ENCODE measurements at regions not wholly inside any gene's neighbourhood (a gene's known extent, or its start where the extent isn't known, plus 50 kb on each side); places are given as distances from the start of the nearest gene placed in this dataset.
"Not testable (repeated sequence)": the region's sequence is repeated elsewhere in the genome, so short reads cannot be mapped to it uniquely, and the experiment has no call there.

DNA sequence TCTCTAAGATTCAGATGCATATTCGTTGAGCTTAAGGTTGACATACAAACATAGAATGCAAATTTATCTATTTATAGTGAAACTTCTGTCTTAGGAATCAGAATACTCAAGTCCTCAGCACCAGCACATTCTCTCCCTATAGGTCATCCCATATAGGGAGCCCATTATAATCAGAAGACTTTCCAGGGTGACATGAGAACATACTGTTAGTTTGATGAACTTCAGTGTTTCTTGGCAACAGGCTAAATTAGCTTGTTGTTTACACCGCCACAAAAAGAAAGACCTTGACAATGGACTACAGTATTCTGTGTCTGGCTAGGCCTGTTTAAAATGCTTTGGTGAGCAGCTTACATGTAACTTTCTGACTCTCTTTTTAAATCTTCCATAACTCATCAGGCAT, 104.2 kb downstream of the TAF11L14 start:
- no peak overlapping the region for H3K4me3 ChIP-seq (ENCODE audit: low read depth, low read length)
- H3K9me3 ChIP-seq: no peaks in the 10 kb centered on the region
- H3K36me3 ChIP-seq: no peaks in the 10 kb centered on the region
- H3K4me1 ChIP-seq: no peaks in the 10 kb centered on the region
- DNase-seq: no peak
- H3K27me3 ChIP-seq: no peaks in the 10 kb centered on the region
- TF ChIP-seq, protein P1, sequence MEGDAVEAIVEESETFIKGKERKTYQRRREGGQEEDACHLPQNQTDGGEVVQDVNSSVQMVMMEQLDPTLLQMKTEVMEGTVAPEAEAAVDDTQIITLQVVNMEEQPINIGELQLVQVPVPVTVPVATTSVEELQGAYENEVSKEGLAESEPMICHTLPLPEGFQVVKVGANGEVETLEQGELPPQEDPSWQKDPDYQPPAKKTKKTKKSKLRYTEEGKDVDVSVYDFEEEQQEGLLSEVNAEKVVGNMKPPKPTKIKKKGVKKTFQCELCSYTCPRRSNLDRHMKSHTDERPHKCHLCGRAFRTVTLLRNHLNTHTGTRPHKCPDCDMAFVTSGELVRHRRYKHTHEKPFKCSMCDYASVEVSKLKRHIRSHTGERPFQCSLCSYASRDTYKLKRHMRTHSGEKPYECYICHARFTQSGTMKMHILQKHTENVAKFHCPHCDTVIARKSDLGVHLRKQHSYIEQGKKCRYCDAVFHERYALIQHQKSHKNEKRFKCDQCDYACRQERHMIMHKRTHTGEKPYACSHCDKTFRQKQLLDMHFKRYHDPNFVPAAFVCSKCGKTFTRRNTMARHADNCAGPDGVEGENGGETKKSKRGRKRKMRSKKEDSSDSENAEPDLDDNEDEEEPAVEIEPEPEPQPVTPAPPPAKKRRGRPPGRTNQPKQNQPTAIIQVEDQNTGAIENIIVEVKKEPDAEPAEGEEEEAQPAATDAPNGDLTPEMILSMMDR (IDR thresholded peaks at IDR 0.05; ENCODE audit: low read depth, low read length): no peak

DNA sequence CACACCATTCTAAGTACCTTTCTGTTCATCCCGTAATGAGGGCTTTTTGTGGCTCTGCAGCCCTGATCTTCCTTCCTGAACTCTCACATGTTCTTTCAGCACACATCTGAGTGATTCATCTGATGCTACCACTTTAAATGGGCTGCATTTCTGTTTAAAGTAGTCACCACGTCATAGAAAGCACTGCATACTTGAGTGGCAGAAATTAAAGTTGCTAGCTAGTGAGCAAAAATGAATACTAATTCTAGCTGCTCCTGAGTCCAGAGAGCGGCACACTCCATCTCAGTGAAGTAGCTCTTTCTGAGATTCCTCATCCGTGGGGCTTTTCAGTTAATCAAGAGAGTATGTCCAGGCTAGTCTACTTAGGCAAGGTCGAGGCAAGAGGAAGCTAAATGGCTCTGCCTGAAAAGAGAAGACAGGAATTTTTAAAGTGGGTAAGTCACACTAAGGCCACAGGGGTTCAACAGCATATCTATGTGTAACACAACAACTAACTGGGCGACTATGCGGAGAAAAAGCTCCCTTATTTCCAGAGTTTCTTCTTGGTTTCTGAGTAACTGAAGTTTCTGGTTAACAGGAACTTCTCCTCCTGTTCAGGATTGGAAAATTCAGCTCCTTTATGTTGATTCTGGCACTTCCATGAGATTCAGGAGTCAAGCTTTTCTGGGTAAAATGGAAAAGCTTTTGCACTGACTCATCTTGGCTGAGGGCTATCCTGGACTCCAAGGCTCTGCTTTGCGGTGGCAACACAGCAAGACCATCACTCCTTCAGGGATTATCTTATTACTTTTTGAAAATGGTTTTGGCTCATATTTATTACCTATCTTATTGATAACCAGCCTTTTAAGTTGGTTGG, 109.5 kb downstream of the TAF11L14 start:
- no peaks in the 10 kb centered on the region for H3K4me1 ChIP-seq
- DNase-seq: no peak
- H3K4me3 ChIP-seq (ENCODE audit: low read depth, low read length): no peak overlapping the region
- H3K27me3 ChIP-seq: no peaks in the 10 kb centered on the region
- TF ChIP-seq, protein P1 (IDR thresholded peaks at IDR 0.05; ENCODE audit: low read depth, low read length): no peak
- no peaks in the 10 kb centered on the region for H3K36me3 ChIP-seq
- no peaks in the 10 kb centered on the region for H3K9me3 ChIP-seq

DNA sequence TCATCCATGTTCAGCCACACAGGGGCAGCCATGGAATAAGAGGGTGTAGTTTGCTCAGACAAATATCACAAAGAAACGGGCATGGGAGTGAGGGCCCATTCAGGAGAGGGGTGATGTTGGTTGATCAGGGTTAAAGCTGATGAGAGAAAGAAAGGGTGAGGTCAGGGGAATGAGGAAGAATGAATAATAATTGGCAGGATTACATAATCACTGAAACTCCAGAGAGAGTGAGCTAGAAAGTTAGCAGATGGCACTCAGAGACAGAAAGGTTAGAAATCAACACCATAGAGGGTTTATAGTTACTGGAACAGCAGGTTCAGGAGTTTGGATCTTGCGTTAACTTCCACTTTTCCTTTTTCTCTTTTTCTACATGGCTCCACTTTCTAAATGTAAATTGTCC, 113.9 kb downstream of the TAF11L14 start:
- H3K4me1 ChIP-seq: no peaks in the 10 kb centered on the region
- H3K4me3 ChIP-seq (ENCODE audit: low read depth, low read length): no peak overlapping the region
- no peaks in the 10 kb centered on the region for H3K9me3 ChIP-seq
- TF ChIP-seq, protein P1 (IDR thresholded peaks at IDR 0.05; ENCODE audit: low read depth, low read length): no peak
- no peak for DNase-seq
- no peaks in the 10 kb centered on the region for H3K27me3 ChIP-seq
- no peaks in the 10 kb centered on the region for H3K36me3 ChIP-seq

DNA sequence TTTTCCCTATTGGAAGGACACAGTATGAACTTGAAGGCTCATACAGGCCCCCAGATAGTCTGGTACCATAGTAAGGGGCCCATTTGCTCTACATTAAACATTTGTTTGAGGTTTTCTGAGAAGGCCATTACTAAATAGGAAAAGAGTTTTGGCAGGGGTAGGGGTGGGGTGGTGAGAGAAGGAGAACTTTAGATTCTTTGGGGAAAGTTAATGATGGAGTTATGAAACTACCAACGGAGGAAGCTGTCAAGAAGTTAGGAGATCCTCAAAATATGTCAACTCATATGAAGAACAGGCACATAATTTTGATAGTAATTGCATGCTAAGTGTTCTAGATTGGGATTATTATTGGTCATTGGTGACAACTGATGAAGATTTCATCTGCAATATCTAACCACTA, 114.7 kb downstream of the TAF11L14 start:
- DNase-seq: no peak
- TF ChIP-seq, protein P1 (IDR thresholded peaks at IDR 0.05; ENCODE audit: low read depth, low read length): no peak
- no peaks in the 10 kb centered on the region for H3K27me3 ChIP-seq

DNA sequence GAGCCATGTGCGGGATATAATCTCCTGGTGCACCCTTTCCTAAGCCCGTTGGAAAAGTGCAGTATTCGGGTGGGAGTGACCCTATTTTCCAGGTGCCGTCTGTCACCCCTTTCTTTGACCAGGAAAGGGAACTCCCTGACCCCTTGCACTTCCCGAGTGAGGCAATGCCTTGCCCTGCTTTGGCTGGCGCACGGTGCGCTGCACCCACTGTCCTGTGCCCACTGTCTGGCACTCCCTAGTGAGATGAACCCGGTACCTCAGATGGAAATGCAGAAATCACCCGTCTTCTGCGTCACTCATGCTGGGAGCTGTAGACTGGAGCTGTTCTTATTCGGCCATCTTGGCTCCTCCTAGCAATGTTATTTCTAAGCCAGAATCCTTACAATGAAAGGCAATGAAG, 121.1 kb downstream of the TAF11L14 start:
- H3K9me3 ChIP-seq: not testable (repeated sequence)

More for the DNA sequence above, 114.7 kb downstream of the TAF11L14 start:
- Histone ChIP-seq H3K4me1 (no peaks in the 10 kb centered on the region), H3K4me3 (ENCODE audit: low read depth, low read length) (no peak overlapping the region), H3K36me3 (no peaks in the 10 kb centered on the region), H3K9me3 (no peaks in the 10 kb centered on the region)

DNA sequence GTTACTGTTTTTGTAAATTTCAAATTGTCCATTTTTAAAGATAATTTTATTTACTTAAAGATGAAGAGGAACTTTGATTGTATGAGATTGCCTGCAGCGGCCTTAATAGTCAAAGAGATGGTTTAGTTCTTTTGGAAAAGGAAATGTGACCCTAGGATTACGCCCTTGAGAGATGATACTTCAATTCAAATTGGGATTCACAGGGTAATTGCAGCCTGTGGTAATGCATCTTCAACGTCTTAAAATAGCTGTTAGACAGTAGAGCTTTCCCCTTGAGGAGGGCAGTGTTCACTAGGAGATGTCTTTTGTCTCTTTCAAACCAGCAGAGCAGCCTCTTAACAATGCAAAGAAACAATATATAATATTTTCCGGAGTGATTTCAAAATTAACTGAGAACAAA, 127.1 kb downstream of the TAF11L14 start:
- Histone ChIP-seq H3K27me3 (no peaks in the 10 kb centered on the region), H3K4me3 (ENCODE audit: low read depth, low read length) (no peak overlapping the region), H3K36me3 (no peaks in the 10 kb centered on the region), H3K4me1 (no peaks in the 10 kb centered on the region), H3K9me3 (no peaks in the 10 kb centered on the region)
- TF ChIP-seq, protein P1 (IDR thresholded peaks at IDR 0.05; ENCODE audit: low read depth, low read length): no peak
- no peak for DNase-seq

More for the DNA sequence above, 121.1 kb downstream of the TAF11L14 start:
- not testable (repeated sequence) for H3K27me3 ChIP-seq; H3K36me3 ChIP-seq; H3K4me1 ChIP-seq; DNase-seq; H3K4me3 ChIP-seq (ENCODE audit: low read depth, low read length)
